ENCODE measurements at regions not wholly inside any gene's neighbourhood (a gene's known extent, or its start where the extent isn't known, plus 50 kb on each side); places are given as distances from the start of the nearest gene placed in this dataset.

DNA sequence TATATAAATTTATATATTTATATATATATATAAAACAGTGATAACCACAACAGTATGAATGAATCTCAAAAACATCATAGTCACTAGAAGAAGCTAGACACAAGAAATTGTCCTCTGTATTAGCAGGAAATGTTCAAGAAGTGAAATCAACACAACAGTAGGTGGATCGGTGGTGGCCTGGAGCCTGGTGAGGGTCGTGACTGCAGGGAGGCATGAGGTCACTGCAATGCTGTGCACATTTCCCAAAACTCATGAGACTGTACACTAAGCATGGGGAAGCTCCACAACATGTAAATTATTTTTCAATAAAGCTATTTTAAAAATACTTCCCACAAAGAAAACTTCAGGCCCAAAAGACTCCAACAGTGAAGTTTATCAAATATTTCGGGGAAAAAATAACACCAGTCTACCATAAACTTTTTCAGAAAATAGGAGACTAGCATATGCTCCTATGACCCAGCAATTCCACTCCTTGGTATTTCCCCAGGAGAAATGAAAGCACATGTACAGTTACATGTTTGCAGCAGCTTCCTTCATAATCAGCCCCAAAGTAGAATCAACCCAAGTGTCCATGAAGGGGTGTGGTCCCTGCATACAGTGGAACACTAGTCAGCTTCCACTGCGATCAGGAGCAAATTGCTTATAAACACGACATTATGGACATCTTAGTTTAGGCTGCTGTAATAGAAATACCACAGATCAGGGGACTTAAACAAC is 144.2 kb downstream of the TBXT start:
- TF ChIP-seq EZH2phosphoT487 (IDR thresholded peaks at IDR 0.05; ENCODE audit: low read length) (no peak), EZH2 (optimal IDR thresholded peaks at IDR 0.05; ENCODE audit: low read depth, low read length) (no peak)
- TF ChIP-seq, protein P1, sequence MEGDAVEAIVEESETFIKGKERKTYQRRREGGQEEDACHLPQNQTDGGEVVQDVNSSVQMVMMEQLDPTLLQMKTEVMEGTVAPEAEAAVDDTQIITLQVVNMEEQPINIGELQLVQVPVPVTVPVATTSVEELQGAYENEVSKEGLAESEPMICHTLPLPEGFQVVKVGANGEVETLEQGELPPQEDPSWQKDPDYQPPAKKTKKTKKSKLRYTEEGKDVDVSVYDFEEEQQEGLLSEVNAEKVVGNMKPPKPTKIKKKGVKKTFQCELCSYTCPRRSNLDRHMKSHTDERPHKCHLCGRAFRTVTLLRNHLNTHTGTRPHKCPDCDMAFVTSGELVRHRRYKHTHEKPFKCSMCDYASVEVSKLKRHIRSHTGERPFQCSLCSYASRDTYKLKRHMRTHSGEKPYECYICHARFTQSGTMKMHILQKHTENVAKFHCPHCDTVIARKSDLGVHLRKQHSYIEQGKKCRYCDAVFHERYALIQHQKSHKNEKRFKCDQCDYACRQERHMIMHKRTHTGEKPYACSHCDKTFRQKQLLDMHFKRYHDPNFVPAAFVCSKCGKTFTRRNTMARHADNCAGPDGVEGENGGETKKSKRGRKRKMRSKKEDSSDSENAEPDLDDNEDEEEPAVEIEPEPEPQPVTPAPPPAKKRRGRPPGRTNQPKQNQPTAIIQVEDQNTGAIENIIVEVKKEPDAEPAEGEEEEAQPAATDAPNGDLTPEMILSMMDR (IDR thresholded peaks at IDR 0.05; ENCODE audit: low read length) = no peak
- no peaks in the 10 kb centered on the region for H3K36me3 ChIP-seq (replicated peaks; ENCODE audit: insufficient read depth, low read length)
- no peaks in the 10 kb centered on the region for H3F3A ChIP-seq (ENCODE audit: insufficient read depth, low read length)
- H3K9me2 ChIP-seq (replicated peaks; ENCODE audit: insufficient read depth, low read length) = no peaks in the 10 kb centered on the region
- no peak overlapping the region for H3K9ac ChIP-seq (ENCODE audit: low read length)
- no peaks in the 10 kb centered on the region for H3K27me3 ChIP-seq (replicated peaks; ENCODE audit: insufficient read depth, low read length)
- H3K9me3 ChIP-seq (replicated peaks; ENCODE audit: insufficient read depth, low read length) = no peaks in the 10 kb centered on the region
- DNase-seq = no peak
- H3K4me2 ChIP-seq (ENCODE audit: low read depth, low read length) = no peak overlapping the region
- no peaks in the 10 kb centered on the region for H4K20me1 ChIP-seq (ENCODE audit: insufficient read depth, low read length)
- H3K4me1 ChIP-seq (ENCODE audit: low read length) = no peaks in the 10 kb centered on the region
- H3K4me3 ChIP-seq (ENCODE audit: low read length) = no peak overlapping the region
- no peak overlapping the region for H3K27ac ChIP-seq (ENCODE audit: low read length)
- H2AFZ ChIP-seq (ENCODE audit: low read length) = no peak overlapping the region
- H3K79me2 ChIP-seq (ENCODE audit: low read length) = no peaks in the 10 kb centered on the region

DNA sequence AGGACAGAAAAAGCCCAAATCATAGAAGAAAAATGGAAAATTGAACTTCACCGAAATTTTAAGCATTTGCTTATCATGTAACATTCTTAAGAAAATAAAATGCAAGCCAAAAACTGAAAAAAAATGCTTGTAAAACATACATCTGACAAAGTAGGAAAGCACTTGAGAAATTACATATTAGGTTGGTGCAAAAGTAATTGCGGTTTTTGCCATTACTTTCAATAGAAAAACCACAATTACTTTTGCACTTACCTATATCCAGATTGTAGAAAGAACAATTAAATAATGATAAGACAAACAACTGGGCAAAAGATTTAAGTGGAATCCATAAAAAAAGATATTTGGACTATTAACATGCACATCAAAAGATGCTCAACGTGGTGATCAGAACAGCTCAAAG is 146.2 kb downstream of the TBXT start:
- H3K4me1 ChIP-seq (ENCODE audit: low read length) = no peaks in the 10 kb centered on the region
- H3K36me3 ChIP-seq (replicated peaks; ENCODE audit: insufficient read depth, low read length) = no peaks in the 10 kb centered on the region
- no peaks in the 10 kb centered on the region for H3K9me2 ChIP-seq (replicated peaks; ENCODE audit: insufficient read depth, low read length)
- no peak overlapping the region for H3K9ac ChIP-seq (ENCODE audit: low read length)
- DNase-seq = no peak
- H3K9me3 ChIP-seq (replicated peaks; ENCODE audit: insufficient read depth, low read length) = no peaks in the 10 kb centered on the region
- no peaks in the 10 kb centered on the region for H4K20me1 ChIP-seq (ENCODE audit: insufficient read depth, low read length)
- H3K79me2 ChIP-seq (ENCODE audit: low read length) = no peaks in the 10 kb centered on the region
- H3K27ac ChIP-seq (ENCODE audit: low read length) = no peak overlapping the region
- TF ChIP-seq EZH2 (optimal IDR thresholded peaks at IDR 0.05; ENCODE audit: low read depth, low read length) = no peak
- TF ChIP-seq, protein P1 (IDR thresholded peaks at IDR 0.05; ENCODE audit: low read length) = no peak
- TF ChIP-seq EZH2phosphoT487 (IDR thresholded peaks at IDR 0.05; ENCODE audit: low read length) = no peak
- no peak overlapping the region for H3K4me2 ChIP-seq (ENCODE audit: low read depth, low read length)
- no peaks in the 10 kb centered on the region for H3F3A ChIP-seq (ENCODE audit: insufficient read depth, low read length)
- H2AFZ ChIP-seq (ENCODE audit: low read length) = no peak overlapping the region
- H3K27me3 ChIP-seq (replicated peaks; ENCODE audit: insufficient read depth, low read length) = no peaks in the 10 kb centered on the region
- no peak overlapping the region for H3K4me3 ChIP-seq (ENCODE audit: low read length)

DNA sequence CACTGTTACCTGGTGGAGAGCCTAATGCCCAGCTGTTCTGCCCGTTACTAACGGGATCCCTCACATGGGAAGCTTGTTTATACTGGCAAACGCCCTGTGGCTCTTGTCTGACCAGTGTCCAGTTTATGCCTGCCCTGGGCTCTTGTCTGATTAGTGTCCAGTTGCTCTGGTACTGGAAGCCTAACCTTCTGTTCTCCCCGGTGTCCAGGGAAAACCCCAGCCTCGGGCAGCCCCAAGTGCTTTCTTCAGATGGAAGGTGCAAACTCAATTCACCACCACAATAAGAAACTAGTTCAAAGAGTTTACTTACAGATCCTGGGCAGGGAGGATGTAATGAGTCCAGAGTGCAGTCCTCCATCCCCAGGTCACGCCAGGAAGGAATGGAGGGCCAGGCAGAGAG is 148.4 kb downstream of the TBXT start:
- no peak for DNase-seq
- TF ChIP-seq, protein P1 (IDR thresholded peaks at IDR 0.05; ENCODE audit: low read length) = no peak
- no peak for TF ChIP-seq EZH2 (optimal IDR thresholded peaks at IDR 0.05; ENCODE audit: low read depth, low read length)
- TF ChIP-seq EZH2phosphoT487 (IDR thresholded peaks at IDR 0.05; ENCODE audit: low read length) = no peak
- H2AFZ ChIP-seq (ENCODE audit: low read length) = no peak overlapping the region
- no peaks in the 10 kb centered on the region for H3K9me3 ChIP-seq (replicated peaks; ENCODE audit: insufficient read depth, low read length)
- H3K4me3 ChIP-seq (ENCODE audit: low read length) = no peak overlapping the region
- no peaks in the 10 kb centered on the region for H4K20me1 ChIP-seq (ENCODE audit: insufficient read depth, low read length)
- H3F3A ChIP-seq (ENCODE audit: insufficient read depth, low read length) = no peaks in the 10 kb centered on the region
- no peak overlapping the region for H3K27ac ChIP-seq (ENCODE audit: low read length)
- no peaks in the 10 kb centered on the region for H3K9me2 ChIP-seq (replicated peaks; ENCODE audit: insufficient read depth, low read length)
- H3K27me3 ChIP-seq (replicated peaks; ENCODE audit: insufficient read depth, low read length) = no peaks in the 10 kb centered on the region
- H3K4me1 ChIP-seq (ENCODE audit: low read length) = no peaks in the 10 kb centered on the region
- no peak overlapping the region for H3K9ac ChIP-seq (ENCODE audit: low read length)
- H3K4me2 ChIP-seq (ENCODE audit: low read depth, low read length) = no peak overlapping the region
- H3K36me3 ChIP-seq (replicated peaks; ENCODE audit: insufficient read depth, low read length) = no peaks in the 10 kb centered on the region
- H3K79me2 ChIP-seq (ENCODE audit: low read length) = no peaks in the 10 kb centered on the region

All from MM.1S (cell line).